Thyroid gland (tissue), 4 donors: ENCODE measurements at regions not wholly inside any gene's neighbourhood (a gene's known extent, or its start where the extent isn't known, plus 50 kb on each side); places are given as distances from the start of the nearest gene placed in this dataset.
A peak's percentile ranks its signal among the peaks of the same experiment; 100 is the strongest.
"Not testable (repeated sequence)": the region's sequence is repeated elsewhere in the genome, so short reads cannot be mapped to it uniquely, and the experiment has no call there.

ENCODE experiments used
- DNase-seq, 2 donors: peaks; one replicate each; pipeline ENCODE4 v3.0.0-alpha.2; 2019
- H3K27ac ChIP-seq, 3 donors: fragments of 200-600 bp; sonication (generic); 1 replicate in 2 of 3; 2 replicates in 1 of 3; pipeline ENCODE4 v1.5.1; 2016 to 2019; ENCODE audit warnings: mild to moderate bottlenecking in 1 of 3, moderate library complexity in 1 of 3
- H3K27me3 ChIP-seq: fragments of 200-600 bp; sonication (generic); one replicate; pipeline ENCODE4 v1.5.1; 2019
- H3K36me3 ChIP-seq, 2 donors: fragments of 200-600 bp; sonication (generic); one replicate each; pipeline ENCODE4 v1.5.1; 2016 to 2019
- H3K4me1 ChIP-seq, 2 donors: fragments of 200-600 bp; sonication (generic); one replicate each; pipeline ENCODE4 v1.5.1; 2017 to 2019
- H3K4me3 ChIP-seq, 3 donors: fragments of 200-600 bp; sonication (generic); replicated peaks in 1 of 3; 1 replicate in 2 of 3; 2 replicates in 1 of 3; pipeline ENCODE4 v1.5.1; 2016; ENCODE audit warnings: mild to moderate bottlenecking in 1 of 3
- H3K9me3 ChIP-seq: fragments of 200-600 bp; sonication (generic); one replicate; pipeline ENCODE4 v1.5.1; 2017
- CTCF ChIP-seq, 6 experiments: fragments of 200-600 bp in 3 of 6; fragments of 450-650 bp in 3 of 6; sonication (generic) in 3 of 6; IDR thresholded peaks; one replicate each; pipeline ENCODE4 v1.5.1; 2016 to 2019; ENCODE audit warnings: antibody characterized with exemption in 6 of 6, mild to moderate bottlenecking in 2 of 6, inconsistent platforms in 1 of 6, moderate library complexity in 1 of 6
- POLR2A ChIP-seq, 2 donors: fragments of 450-650 bp; IDR thresholded peaks; one replicate each; pipeline ENCODE4 v1.6.1; 2017; ENCODE audit warnings: antibody characterized with exemption in 2 of 2, mild to moderate bottlenecking in 2 of 2, moderate library complexity in 1 of 2
- WGBS, 2 donors: methylation state at CpG; one replicate each; pipeline ENCODE4 v1.1.5; 2017; 5-methylcytosine and 5-hydroxymethylcytosine counted together
- intact Hi-C: fragments of 100-400 bp; cut with DNase I; formaldehyde crosslinking; loops from one replicate; pipeline ENCODE4 v1.15.1; 2023

GRCh38 chr7:39851466-39852045 lies 98.5 kb upstream of the CDK13 start:
- no peak for TF ChIP-seq POLR2A (IDR thresholded peaks at IDR 0.05)
- no peak for TF ChIP-seq CTCF (IDR thresholded peaks at IDR 0.05)
- Histone ChIP-seq H3K4me1 (no peaks in the 10 kb centered on the region), H3K27me3 (no peaks in the 10 kb centered on the region), H3K4me3 (no peak overlapping the region), H3K36me3 (no peaks in the 10 kb centered on the region), H3K9me3 (no peaks in the 10 kb centered on the region), H3K27ac (no peak overlapping the region)
- intact Hi-C loops, result no loop called here
- 88 to 96% methylated on average over 2 of the region's 2 CpGs for WGBS, 2 donors
- DNase-seq, result no peak

- H3K4me1 ChIP-seq, DNase-seq, H3K27me3 ChIP-seq, intact Hi-C loops, H3K4me3 ChIP-seq, H3K36me3 ChIP-seq, H3K9me3 ChIP-seq, H3K27ac ChIP-seq: not testable (repeated sequence)
- 23 to 44% methylated on average over 35 of the region's 36 CpGs for WGBS, 2 donors
Observed at GRCh38 chr7:39854616-39855324, 95.3 kb upstream of the CDK13 start.

- no peak overlapping the region for H3K4me3 ChIP-seq
- H3K36me3 ChIP-seq, result no peaks in the 10 kb centered on the region
- 81 to 93% methylated on average over 1 of the region's 1 CpG for WGBS, 2 donors
Observed at GRCh38 chr7:39855325-39855674, 94.8 kb upstream of the CDK13 start.

GRCh38 chr7:39863675-39864322 lies 86.3 kb upstream of the CDK13 start:
- 87 to 88% methylated on average over 3 of the region's 3 CpGs for WGBS, 2 donors
- peak in 1 of 6 experiments; percentile 7 for TF ChIP-seq CTCF (IDR thresholded peaks at IDR 0.05)
- H3K36me3 ChIP-seq, H3K9me3 ChIP-seq, H3K27ac ChIP-seq, H3K4me3 ChIP-seq, DNase-seq, H3K4me1 ChIP-seq, H3K27me3 ChIP-seq, intact Hi-C loops: not testable (repeated sequence)

More at GRCh38 chr7:39855325-39855674, 94.8 kb upstream of the CDK13 start:
- H3K27ac ChIP-seq, result no peak overlapping the region
- TF ChIP-seq CTCF (IDR thresholded peaks at IDR 0.05), result no peak
- TF ChIP-seq POLR2A (IDR thresholded peaks at IDR 0.05), result no peak
- no peaks in the 10 kb centered on the region for H3K27me3 ChIP-seq
- no peaks in the 10 kb centered on the region for H3K9me3 ChIP-seq
- intact Hi-C loops, result no loop called here
- no peak for DNase-seq
- H3K4me1 ChIP-seq, result no peaks in the 10 kb centered on the region

- H3K4me3 ChIP-seq, H3K36me3 ChIP-seq, H3K4me1 ChIP-seq, H3K27me3 ChIP-seq, H3K27ac ChIP-seq, H3K9me3 ChIP-seq, intact Hi-C loops, DNase-seq: not testable (repeated sequence)
- 64 to 75% methylated on average over 5 of the region's 5 CpGs for WGBS, 2 donors
Observed at GRCh38 chr7:39869888-39870522, 80.1 kb upstream of the CDK13 start.

- intact Hi-C loops, DNase-seq, H3K27ac ChIP-seq, H3K4me3 ChIP-seq, H3K4me1 ChIP-seq, H3K9me3 ChIP-seq, H3K27me3 ChIP-seq, H3K36me3 ChIP-seq: not testable (repeated sequence)
- 90 to 94% methylated on average over 4 of the region's 4 CpGs for WGBS, 2 donors
Observed at GRCh38 chr7:39871610-39872009, 78.4 kb upstream of the CDK13 start.
